Effector CD8-positive, alpha-beta T cell (primary cell): ENCODE measurements at regions not wholly inside any gene's neighbourhood (a gene's known extent, or its start where the extent isn't known, plus 50 kb on each side); places are given as distances from the start of the nearest gene placed in this dataset.

Experiments used
- DNase-seq: peaks from one replicate; lab custom pipeline; 2025; lab: John Stamatoyannopoulos, UW

GRCh38 chr9:89793124-89793495 is 188.3 kb downstream of the GADD45G start:
- DNase-seq = no peak

DNA sequence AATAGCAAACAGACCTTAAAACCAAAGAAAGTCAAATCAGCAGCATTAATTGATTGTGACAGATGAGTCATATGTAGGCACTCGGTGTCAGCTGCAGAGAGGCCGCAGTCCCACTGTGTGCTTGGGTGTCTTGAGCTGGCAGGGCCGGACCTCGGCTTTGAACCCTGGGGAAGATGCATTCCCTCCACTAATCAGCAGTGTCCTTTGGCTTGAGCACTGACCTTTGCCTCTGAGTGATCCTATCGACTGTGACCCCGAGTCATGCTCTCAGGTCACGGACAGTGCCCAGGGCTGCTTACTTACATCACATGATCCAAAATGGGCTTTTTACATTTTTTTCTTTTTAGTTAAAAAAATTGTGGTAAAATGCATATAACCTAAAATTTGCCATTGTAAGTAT is 188.7 kb downstream of the GADD45G start:
- no peak for DNase-seq

DNA sequence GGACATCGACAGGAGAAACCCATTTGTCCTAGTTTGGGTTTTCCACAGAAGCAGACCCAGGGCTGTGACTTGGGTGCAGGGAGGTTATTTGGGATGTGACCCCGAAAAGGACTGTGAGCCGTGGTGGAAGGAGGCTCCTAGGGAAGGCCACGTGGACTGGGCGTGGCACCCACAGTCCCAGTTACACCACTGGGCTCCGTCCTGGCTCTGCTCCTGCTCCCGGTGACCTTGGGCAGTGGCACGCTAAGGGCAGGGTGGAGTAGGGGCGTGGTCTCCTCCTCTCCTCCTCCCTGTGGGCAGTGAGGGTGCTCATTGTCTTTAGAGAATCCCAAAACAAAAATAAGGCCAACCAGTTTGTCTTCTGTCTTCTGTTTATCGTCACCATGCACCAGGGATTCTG is 190.1 kb downstream of the GADD45G start:
- no peak for DNase-seq

DNA sequence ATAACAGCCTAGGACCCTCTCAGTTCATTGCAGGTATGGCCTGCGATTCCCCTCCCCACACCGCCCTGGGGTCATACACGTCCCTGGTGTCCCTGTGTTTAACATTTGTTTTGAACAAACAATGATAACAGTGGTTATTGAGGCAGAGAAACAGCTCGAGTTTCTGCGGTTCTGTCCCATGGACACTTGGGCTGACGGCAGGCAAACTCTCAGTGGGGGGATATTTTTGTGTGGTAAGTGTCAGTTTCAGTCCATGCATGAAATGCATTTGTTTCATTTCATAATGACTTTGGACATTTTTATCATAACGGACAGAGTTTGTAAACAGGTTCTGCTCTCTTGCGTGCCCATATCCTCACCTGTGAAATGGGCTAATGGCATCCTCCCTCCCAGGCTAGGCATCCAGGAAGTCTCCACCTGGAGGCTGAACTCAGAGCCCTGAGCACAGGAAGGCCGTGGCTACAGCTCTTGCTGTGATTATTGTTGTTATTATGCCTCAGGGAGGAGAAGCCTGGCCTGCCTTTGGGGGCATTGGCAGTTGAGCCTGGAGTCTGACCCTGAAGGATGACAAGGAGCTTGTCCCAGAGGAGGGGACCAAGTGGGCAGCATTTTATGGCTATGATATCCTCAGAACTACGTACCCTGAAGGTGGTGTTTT is 190.9 kb downstream of the GADD45G start:
- no peak for DNase-seq

- DNase-seq = no peak
Observed at GRCh38 chr9:89796606-89797005, 191.8 kb downstream of the GADD45G start.

GRCh38 chr9:89797255-89797654 is 192.4 kb downstream of the GADD45G start:
- DNase-seq = no peak

DNA sequence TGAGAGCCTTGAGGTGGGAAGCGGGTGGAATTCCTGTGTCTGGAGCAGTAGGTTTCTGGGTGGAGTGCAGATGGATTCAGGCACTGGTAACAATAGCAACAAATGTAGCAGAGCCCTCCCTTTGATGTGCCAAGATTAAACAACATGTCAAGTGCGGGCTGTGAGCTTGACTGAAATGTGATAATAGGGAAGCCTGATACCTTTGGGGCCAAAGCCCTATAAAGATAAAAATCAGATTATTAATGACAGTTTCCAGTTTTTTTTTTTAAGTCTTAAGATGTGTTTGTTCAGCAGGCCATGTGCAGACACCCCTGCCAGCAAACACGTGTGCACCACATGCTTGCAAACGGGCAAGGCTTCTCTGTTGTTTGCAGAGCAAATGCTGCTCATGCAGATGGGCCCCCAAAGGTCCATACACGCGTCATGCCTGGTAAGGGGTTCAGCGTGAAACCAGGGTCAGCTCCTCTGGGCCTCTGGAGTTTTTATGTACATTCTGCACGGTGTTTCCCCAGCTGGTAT is 193.2 kb downstream of the GADD45G start:
- DNase-seq = no peak

- no peak for DNase-seq
Observed at GRCh38 chr9:89798547-89799120, 193.8 kb downstream of the GADD45G start.

DNA sequence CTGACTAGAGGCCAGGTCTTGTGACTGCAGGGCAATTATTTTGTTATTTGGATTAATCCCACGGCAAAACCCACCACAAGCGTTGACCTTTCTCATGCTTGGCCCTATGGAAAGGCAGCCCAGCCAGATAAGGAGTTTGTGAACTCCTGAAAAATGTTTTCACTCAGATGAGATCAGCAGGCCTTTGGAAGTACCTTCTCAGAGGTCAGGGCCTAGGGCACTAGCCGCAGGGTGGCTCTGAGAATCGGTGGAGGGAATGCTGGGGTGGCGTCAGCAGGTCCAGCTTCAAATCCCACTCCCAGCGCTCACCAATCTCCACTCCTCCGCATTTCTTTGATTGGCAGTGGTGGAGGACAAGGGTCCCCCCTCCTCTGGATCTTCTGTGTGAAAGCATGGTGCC is 194.4 kb downstream of the GADD45G start:
- DNase-seq = no peak

- DNase-seq = no peak
Observed at GRCh38 chr9:89799766-89800165, 195.0 kb downstream of the GADD45G start.

DNA sequence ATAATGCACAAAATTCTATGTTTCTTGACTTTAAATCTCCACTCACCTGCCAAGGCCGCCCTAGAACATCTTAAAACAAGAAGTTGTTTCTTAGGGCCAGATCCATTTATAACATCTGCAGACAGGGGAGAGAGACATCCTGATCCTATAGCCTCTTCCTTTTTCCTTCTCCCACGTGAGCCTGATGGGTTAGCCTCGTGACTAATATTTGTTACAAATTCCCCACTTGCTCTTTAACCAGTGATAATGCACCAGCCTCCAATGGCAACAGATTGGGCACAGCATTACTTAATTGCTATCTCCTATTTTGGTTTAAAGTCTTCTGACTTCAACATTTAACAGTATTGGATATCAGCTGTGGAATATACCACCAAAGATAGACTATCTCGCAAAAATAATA is 196.5 kb downstream of the GADD45G start:
- no peak for DNase-seq

DNA sequence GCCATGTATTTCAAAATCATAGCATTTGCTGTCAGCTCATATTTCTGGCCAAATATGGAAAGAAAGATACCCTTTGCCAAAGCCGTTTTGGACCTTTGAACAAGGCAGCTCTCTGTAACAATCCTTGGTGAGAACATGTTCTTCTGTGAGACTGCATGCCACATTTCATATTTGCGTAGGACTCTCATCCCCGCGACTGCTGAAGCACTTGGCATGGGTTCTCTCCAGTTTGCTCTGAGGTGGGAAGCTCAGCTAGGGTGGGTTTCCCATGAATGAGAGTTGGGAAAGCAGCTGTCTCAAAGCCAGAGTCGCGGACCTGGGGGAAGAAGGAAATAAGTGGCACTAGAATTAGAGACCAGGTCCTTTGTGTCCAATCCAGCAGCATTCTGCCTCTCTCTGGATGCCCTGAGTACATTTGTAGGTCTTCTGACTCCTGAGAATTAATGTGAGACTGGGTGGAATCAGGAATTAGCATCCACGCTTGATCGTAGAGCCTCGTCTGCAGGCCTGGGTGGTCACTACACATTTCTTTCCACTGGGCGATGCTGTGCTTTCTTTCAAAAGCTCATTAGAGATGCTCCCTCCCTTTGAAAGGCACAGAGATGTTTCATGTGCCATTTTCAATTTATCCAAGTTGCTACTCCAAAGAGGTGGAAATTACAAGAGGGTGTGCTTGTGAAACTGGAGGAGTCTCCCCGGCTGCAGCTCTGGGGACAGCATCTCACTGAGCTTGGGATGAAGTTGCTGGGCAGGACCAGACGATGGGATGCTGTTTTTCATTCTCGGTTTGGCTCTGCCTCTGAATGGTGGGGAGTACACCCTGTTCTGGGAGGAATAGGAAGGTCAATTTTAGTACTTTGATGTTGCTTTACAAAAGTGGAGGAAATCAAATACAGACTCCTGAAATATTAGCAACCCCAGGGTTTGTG is 197.2 kb downstream of the GADD45G start:
- DNase-seq = no peak

DNA sequence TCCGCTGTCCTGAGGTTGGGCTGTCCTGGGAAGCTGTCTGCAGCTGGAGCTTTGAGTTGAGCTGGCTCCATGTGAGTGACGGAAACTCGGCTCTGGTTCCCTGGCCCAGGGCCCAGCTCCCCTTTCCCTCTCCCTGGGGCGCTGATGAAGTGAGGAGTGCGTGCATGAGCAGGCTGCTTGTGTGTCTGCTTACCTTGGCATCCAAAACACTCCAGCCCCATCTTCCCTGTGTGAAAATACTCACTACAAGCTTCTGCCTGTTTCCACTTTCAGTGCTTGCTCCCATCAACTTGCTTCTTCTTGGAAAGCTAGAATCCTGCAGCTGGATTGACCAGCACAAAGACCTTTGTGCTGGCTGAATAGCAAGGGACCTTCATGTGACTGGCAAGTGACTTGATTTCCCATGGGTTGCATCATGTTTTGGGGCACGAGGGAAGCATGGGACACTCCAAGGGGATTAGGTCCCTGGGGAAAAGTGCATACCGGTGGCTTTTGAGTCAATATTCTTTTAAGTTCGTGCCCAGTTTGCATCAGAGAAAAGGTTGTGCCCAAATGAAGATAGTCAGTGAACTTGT is 198.1 kb downstream of the GADD45G start:
- DNase-seq = no peak

- no peak for DNase-seq
Observed at GRCh38 chr9:89803403-89803802, 198.6 kb downstream of the GADD45G start.

DNA sequence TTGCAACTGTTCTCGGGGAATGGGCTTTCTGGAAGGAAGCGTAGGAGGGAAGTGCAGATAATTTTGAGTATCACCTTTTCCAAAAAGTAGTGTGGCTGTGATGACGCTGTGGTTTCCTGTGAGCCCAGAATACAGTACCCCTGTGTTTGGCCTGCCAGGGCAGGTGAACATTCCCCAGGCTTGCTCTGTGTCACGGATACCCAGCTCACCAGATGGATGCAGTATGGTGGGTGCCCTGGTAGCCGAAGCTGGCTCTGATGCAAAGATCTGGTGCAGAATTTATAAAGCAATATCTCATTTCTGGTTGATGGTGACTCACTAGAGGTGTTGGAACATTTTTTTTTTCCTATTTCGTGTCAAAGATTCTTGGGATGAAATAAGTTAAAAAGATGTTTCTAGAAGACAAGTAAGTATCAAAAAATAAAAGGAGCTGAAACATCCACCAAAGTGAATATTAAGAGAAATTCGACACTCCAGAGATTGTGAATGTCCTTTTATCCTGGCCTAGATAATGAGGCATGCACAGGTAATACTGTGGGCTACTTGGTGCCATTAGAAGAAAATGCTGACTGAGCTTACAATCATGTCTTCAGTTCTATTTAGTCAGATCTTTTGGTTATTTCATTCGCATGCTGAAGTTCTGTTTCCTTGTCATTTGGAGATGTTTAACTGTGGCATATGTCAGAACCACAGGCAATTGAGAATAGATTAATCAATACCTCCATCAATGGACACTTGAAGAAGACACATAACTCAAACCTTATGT is 200.1 kb downstream of the GADD45G start:
- DNase-seq = no peak

DNA sequence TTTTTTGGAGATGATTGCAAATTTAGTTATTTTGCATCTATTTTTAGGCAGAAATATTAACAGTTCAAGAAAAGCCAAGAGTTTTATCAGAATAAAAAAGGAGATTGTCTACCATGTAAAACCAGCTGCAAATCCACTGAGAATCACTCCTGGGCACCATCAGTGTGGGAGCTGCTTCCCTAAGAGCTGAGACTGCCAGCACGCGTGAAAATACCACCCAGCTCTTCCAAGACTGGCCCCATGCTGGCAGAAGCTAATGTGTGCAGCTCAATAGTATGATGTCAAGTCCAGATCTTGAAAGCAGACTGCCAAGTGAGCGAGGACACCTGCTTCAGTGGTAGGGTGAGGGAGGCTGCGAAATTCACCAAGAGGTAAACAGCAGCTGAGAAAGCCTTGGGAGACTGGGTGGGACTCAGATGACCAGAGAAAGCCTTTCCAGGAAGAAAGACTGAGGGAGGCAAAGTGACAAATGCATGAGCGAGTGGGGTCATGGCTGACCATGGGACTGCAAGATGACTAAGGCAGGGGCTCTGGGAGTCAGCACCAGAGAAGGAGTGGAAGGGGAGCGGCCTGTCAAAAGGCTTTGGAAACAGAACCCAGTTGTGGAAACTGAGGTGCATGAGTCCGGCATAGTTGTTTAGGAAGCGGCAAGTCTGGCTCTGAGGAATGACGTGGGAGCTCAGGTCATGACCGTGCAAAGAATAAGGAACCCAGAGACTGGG is 200.9 kb downstream of the GADD45G start:
- DNase-seq = no peak

GRCh38 chr9:89806371-89807100 is 201.7 kb downstream of the GADD45G start:
- no peak for DNase-seq

- DNase-seq = no peak
Observed at GRCh38 chr9:89807101-89807395, 202.2 kb downstream of the GADD45G start.

GRCh38 chr9:89807682-89808075 is 202.9 kb downstream of the GADD45G start:
- no peak for DNase-seq

GRCh38 chr9:89808076-89808755 is 203.4 kb downstream of the GADD45G start:
- no peak for DNase-seq
